Ovary (tissue), 7 donors: ENCODE measurements at regions not wholly inside any gene's neighbourhood (a gene's known extent, or its start where the extent isn't known, plus 50 kb on each side); places are given as distances from the start of the nearest gene placed in this dataset.
"Not testable (repeated sequence)": the region's sequence is repeated elsewhere in the genome, so short reads cannot be mapped to it uniquely, and the experiment has no call there.

Experiments used
- DNase-seq, 5 donors: peaks; one replicate each; pipeline ENCODE4 v3.0.0-alpha.2; 2019 to 2020
- H3K27ac ChIP-seq, 2 donors: fragments of 200-600 bp; one replicate each; pipeline versions ENCODE4 v1.5.1 to v1.8.0; 2019 to 2022
- H3K27me3 ChIP-seq: fragments of 200-600 bp; one replicate; pipeline ENCODE4 v1.8.0; 2022
- H3K36me3 ChIP-seq: fragments of 200-600 bp; sonication (generic); one replicate; pipeline ENCODE4 v1.5.1; 2019
- H3K4me1 ChIP-seq: one replicate; pipeline ENCODE4 v1.8.1; 2013; ENCODE audit warnings: mild to moderate bottlenecking, moderate library complexity; ENCODE audit not compliant: insufficient read depth
- H3K4me3 ChIP-seq: fragments of 200-600 bp; sonication (generic); one replicate; pipeline ENCODE4 v1.5.1; 2017
- H3K9me3 ChIP-seq, 2 donors: fragments of 200-600 bp in 1 of 2; sonication (generic) in 1 of 2; one replicate each; pipeline versions ENCODE4 v1.5.1 to v1.8.1; 2013 to 2019; ENCODE audit warnings: mild to moderate bottlenecking in 1 of 2, moderate library complexity in 1 of 2
- EP300 ChIP-seq: sonication (generic); formaldehyde crosslinking; IDR thresholded peaks from one replicate; pipeline ENCODE4 v1.6.1; 2017; ENCODE audit warnings: antibody characterized with exemption
- POLR2A ChIP-seq: fragments of 450-650 bp; IDR thresholded peaks from one replicate; pipeline ENCODE4 v1.6.1; 2017; ENCODE audit warnings: antibody characterized with exemption, mild to moderate bottlenecking, moderate library complexity
- WGBS, 3 donors: extraction: QIAGEN DNeasy Blood & Tissue Kit in 1 of 3; methylation state at CpG; one replicate each; pipeline versions ENCODE4 v1.1.5 to v1.1.7; 2013 to 2017; 5-methylcytosine and 5-hydroxymethylcytosine counted together
- intact Hi-C, 4 donors: fragments of 100-400 bp; cut with DNase I; formaldehyde crosslinking; loops; one replicate each; pipeline versions ENCODE4 v1.11.0 to v1.15.1; 2022 to 2023
- TF ChIP-seq, protein P1 (sequence below), 3 donors: fragments of 450-650 bp in 2 of 3; fragments of 200-600 bp in 1 of 3; IDR thresholded peaks; one replicate each; pipeline versions ENCODE4 v1.5.1 to v1.8.0; 2016 to 2022; ENCODE audit warnings: antibody characterized with exemption in 3 of 3, mild to moderate bottlenecking in 1 of 3
- donor health status: DM: no; HTN: no; CAD: no; lungs with moderate emphysema.
- donor health status: DM: no; HTN: no; CAD: no.
- donor health status: Bipolar disorder and iron deficiency.
- donor health status: DM: no; HTN: no; CAD: no.
- donor health status: DM: yes; HTN: yes; CAD: no.

DNA sequence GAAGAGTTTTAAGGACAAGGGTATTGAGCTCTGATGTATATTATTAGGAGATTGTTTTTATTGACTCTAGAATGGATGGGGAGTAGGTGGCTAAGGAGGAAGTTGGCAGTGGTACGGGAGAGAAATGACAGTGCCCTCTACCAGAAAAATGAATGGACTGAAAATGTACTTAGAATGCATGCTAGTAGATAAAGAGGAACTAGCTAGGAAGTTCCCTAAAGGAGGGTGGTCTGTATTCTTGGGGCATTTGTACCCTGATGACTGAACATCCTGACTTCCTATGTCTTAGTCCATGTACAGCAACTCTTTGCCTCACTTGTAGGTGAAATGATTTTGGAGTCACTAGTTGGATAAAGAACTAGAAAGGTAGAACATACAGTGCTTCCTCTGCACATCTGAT is 581.5 kb upstream of the RBFOX1 start:
- WGBS, 3 donors: 71 to 85% (median 84%) methylated on average over 1 of the region's 1 CpG
- intact Hi-C loops: no loop called here
- Histone ChIP-seq H3K4me1 (no peaks in the 10 kb centered on the region), H3K27me3 (no peaks in the 10 kb centered on the region), H3K9me3 (no peaks in the 10 kb centered on the region), H3K27ac (no peak overlapping the region), H3K4me3 (no peak overlapping the region), H3K36me3 (no peaks in the 10 kb centered on the region)
- TF ChIP-seq, protein P1, sequence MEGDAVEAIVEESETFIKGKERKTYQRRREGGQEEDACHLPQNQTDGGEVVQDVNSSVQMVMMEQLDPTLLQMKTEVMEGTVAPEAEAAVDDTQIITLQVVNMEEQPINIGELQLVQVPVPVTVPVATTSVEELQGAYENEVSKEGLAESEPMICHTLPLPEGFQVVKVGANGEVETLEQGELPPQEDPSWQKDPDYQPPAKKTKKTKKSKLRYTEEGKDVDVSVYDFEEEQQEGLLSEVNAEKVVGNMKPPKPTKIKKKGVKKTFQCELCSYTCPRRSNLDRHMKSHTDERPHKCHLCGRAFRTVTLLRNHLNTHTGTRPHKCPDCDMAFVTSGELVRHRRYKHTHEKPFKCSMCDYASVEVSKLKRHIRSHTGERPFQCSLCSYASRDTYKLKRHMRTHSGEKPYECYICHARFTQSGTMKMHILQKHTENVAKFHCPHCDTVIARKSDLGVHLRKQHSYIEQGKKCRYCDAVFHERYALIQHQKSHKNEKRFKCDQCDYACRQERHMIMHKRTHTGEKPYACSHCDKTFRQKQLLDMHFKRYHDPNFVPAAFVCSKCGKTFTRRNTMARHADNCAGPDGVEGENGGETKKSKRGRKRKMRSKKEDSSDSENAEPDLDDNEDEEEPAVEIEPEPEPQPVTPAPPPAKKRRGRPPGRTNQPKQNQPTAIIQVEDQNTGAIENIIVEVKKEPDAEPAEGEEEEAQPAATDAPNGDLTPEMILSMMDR (IDR thresholded peaks at IDR 0.05): no peak
- TF ChIP-seq EP300 (no peak), POLR2A (no peak)
- no peak for DNase-seq

DNA sequence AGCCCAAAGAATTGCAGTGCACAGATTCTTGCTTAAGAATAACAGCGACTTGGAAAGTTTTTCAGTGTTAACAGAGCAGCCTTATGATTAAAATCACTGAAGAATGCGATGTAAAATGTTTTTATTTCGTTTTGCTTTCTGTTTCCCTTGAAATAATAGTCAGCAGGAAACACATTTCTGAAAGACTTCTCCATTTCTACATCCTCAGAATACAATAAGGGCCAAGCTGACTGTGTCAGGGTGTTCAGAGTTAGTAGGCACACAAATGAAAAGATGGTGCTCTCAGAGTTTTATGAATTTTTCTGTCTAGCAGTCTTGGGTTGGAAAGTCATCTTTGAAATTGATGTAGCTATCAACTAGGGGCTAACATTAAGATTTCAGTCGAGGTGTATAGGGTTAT is 582.9 kb upstream of the RBFOX1 start:
- Histone ChIP-seq H3K4me1 (no peaks in the 10 kb centered on the region), H3K27me3 (no peaks in the 10 kb centered on the region), H3K4me3 (no peak overlapping the region), H3K9me3 (no peaks in the 10 kb centered on the region), H3K36me3 (no peaks in the 10 kb centered on the region), H3K27ac (no peak overlapping the region)
- intact Hi-C loops: no loop called here
- WGBS, 3 donors: 36 to 49% (median 41%) methylated on average over 4 of the region's 4 CpGs
- TF ChIP-seq EP300 (no peak), POLR2A (no peak)
- TF ChIP-seq, protein P1 (IDR thresholded peaks at IDR 0.05): no peak
- DNase-seq: no peak

GRCh38 chr16:6736302-6736701 is 596.3 kb upstream of the RBFOX1 start:
- H3K27ac ChIP-seq, H3K9me3 ChIP-seq, DNase-seq, intact Hi-C loops, H3K27me3 ChIP-seq, H3K36me3 ChIP-seq, H3K4me1 ChIP-seq, H3K4me3 ChIP-seq: not testable (repeated sequence)
- WGBS, 3 donors: 20 to 38% (median 22%) methylated on average over 2 of the region's 2 CpGs

DNA sequence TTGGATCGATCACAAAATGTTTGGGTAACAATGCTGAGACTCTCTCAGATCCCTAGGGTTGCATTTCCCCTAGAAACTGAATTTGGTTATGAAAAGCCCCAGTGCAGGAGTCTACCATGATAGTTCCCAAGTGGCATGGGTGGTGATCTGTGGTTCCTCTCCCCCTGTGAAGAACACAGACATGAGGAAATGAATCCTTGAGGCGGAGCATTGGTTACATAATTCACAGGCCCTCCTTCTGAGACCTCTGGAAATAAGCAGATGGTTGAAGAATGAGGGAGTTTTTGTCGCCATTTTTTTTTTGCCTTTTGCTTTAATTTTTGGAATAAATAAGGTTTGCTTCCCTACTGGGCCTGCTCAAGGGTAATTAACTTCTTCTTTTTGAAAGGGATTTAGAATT is 597.0 kb upstream of the RBFOX1 start:
- no peaks in the 10 kb centered on the region for H3K4me1 ChIP-seq
- intact Hi-C loops: no loop called here
- 17 to 24% (median 23%) methylated on average over 3 of the region's 3 CpGs for WGBS, 3 donors
- H3K27me3 ChIP-seq: no peaks in the 10 kb centered on the region
- no peak overlapping the region for H3K27ac ChIP-seq
- H3K36me3 ChIP-seq: no peaks in the 10 kb centered on the region
- TF ChIP-seq, protein P1 (IDR thresholded peaks at IDR 0.05): no peak
- no peak for TF ChIP-seq POLR2A
- TF ChIP-seq EP300: no peak
- no peaks in the 10 kb centered on the region for H3K9me3 ChIP-seq
- no peak for DNase-seq
- H3K4me3 ChIP-seq: no peak overlapping the region

GRCh38 chr16:6732166-6732565 is 600.5 kb upstream of the RBFOX1 start:
- DNase-seq: no peak
- TF ChIP-seq, protein P1 (IDR thresholded peaks at IDR 0.05): no peak
- TF ChIP-seq EP300 (no peak), POLR2A (no peak)
- Histone ChIP-seq H3K36me3 (no peaks in the 10 kb centered on the region), H3K27me3 (no peaks in the 10 kb centered on the region), H3K9me3 (no peaks in the 10 kb centered on the region), H3K4me1 (no peaks in the 10 kb centered on the region), H3K4me3 (no peak overlapping the region), H3K27ac (no peak overlapping the region)
- intact Hi-C loops: no loop called here
- WGBS, 3 donors: 59 to 69% (median 64%) methylated on average over 4 of the region's 4 CpGs
